H4 (cell line): ENCODE measurements at regions not wholly inside any gene's neighbourhood (a gene's known extent, or its start where the extent isn't known, plus 50 kb on each side); places are given as distances from the start of the nearest gene placed in this dataset.

Source experiments
- DNase-seq: peaks from one replicate; pipeline ENCODE4 v3.0.0-alpha.2; 2015; ENCODE audit warnings: low spot score

- no peak for DNase-seq
Observed at GRCh38 chr3:82088749-82089148, 327.3 kb upstream of the GBE1 start.

DNA sequence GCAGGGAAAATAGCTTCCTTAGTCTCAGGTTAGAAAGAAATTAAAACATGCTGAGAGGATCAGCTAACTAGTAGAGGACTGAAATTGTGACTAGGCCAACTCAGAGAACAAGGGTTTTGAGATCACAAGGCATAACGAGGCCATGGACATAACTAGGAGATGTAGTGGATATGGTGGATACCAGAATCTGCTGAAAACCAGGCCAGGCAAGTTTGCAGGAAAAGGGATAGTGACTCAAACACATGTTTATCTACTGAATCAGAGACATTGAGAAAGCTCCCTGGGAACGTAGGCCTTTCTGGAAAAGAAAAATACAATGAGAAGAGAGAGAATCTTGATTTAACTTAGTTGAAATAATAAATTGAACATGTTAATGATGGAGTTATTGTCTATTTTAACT is 326.5 kb upstream of the GBE1 start:
- DNase-seq, result no peak

DNA sequence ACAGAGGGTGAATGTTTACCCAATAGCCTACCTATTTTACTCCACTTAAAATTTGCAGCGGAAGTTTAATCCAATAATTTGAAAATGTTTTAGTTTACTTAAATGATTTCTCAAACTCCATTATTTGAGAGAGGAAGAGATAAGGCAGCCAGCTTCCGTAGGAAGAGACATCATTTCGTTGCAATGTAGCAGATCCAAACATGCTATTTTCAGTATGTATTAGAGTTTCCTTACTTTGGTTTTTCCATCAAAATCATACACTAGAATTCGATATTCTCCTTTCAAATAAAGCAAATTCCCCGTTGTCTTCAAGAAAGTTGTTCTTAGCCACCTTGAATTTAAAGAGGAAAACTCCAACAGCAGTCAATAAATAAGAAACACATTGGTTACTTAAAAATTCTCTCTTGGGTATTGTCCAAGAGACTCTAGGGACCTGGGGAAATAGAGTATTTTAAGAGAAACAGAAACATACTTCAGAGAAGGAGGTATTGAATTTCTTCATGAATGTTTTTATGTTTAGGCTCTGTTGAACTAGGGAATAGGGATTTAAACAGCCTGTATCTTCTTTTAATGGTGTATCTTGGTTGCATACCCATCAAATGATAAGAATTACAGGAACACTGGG is 324.5 kb upstream of the GBE1 start:
- no peak for DNase-seq

GRCh38 chr3:82085356-82085755 is 323.9 kb upstream of the GBE1 start:
- no peak for DNase-seq

- DNase-seq, result no peak
Observed at GRCh38 chr3:82084824-82085223, 323.4 kb upstream of the GBE1 start.

DNA sequence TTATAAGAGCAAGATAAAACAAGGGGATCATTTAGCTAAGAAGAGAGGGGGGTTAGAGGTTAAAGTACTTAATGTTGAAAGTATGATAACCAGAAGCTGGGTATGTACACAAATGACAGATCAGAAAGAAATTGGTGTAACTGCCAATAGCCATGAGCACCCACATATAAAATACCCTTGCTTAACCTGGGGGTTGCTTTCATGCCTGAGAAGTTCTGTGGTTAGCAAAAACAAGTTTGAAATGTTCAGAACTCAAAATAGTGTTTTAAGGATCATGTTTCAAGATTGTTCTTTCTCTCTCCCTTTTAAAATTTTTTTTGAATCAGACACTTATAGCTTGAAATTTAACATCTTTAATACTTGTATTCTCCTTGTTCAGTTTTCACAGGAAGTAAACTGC is 321.4 kb upstream of the GBE1 start:
- no peak for DNase-seq

GRCh38 chr3:82081351-82081750 is 319.9 kb upstream of the GBE1 start:
- DNase-seq, result no peak

DNA sequence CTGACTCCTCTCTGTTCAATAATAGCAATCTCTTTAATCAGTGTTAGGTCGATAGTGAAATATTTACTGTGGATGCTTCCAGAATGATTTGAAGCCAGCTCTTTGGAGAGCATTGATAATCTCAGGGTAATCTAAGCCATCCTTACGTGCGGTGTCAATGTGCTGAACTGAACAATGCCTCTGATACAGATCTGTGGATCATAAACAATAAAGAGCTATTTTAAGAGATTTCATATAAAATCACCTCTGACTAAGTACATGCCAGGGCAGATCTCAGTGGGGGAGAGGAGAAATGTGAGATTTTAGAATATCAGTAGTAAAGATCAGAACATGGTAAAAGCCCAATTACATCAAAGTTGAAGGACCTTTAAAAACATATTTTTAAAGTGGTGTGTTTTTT is 319.3 kb upstream of the GBE1 start:
- DNase-seq, result no peak

- no peak for DNase-seq
Observed at GRCh38 chr3:82080261-82080660, 318.8 kb upstream of the GBE1 start.

- no peak for DNase-seq
Observed at GRCh38 chr3:82079335-82079890, 318.0 kb upstream of the GBE1 start.

GRCh38 chr3:82078246-82078645 is 316.8 kb upstream of the GBE1 start:
- no peak for DNase-seq

DNA sequence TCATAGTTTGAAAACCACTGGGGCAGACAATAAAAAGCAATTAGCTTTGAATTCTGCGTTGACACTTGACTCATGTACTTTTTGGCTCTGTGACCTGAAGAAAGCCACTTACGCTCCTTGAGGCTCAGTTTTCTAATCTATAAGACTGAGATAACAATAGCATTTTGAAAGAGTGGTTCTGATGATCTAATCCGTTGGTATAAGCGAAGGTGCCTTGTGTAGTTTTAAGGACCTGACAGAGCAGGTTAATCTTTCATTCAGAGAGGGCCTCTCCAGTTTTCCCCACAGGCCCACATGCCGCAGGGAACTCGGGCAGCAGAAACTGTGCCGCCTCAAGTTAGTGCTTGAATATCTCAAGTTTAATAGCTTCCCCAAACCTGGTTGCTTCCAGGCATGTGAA is 306.0 kb upstream of the GBE1 start:
- no peak for DNase-seq

- DNase-seq, result no peak
Observed at GRCh38 chr3:82058809-82059208, 297.4 kb upstream of the GBE1 start.

- DNase-seq, result no peak
Observed at GRCh38 chr3:82055792-82056191, 294.3 kb upstream of the GBE1 start.

DNA sequence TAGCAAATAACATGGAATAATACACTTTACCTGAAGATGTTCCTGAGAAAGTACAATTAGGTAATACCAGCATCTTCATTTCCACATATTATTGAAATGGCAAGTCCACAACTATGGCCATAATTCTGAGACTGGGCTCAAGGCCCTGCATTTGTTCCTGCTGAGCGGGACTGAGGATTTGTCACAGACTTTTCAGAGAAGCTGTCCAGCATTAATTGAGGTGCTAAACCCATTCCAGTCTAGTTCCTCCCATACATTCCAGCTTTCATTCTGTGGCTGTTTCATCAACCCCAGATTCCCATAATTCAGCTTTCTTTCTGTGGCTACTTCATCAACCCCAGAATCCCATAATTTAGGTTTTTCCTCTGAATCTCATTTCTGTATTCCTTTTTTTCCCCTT is 293.4 kb upstream of the GBE1 start:
- no peak for DNase-seq

DNA sequence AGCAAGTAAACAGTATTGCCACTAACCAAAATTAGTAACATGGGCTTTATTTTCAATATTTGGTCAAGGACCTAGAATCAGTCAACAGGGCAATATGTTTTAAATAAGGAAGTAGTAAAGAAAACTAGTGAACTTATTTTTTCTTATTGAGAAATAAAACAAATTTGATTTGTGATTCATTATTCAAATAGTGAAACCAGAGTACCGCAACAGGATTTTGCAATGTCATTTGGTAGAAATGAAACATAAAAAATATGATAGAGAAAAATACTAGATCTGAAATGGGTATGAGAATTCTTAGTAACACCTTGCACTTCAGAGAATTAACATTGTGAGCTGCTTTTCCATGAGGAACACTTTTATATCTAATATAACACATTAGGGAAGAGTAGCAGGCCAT is 291.8 kb upstream of the GBE1 start:
- DNase-seq, result no peak

DNA sequence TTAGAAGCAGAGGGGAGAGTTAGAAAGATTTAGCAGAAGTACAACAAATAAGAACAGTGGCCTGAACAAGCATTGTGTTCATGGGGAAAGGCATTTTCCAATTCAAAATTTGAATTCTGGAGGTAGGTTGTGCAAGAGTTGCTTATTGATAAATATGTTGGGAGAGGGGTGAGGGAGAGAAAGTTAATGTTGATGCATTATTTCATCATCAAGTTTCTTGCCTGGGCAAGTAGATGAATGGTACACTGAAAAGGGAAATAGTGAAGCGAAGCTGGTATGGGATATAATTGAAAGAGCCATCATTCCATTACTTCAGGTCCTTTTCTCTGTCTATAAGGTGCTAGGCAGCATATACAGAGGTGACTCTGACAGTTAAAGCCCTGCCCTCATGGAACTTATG is 288.9 kb upstream of the GBE1 start:
- no peak for DNase-seq

DNA sequence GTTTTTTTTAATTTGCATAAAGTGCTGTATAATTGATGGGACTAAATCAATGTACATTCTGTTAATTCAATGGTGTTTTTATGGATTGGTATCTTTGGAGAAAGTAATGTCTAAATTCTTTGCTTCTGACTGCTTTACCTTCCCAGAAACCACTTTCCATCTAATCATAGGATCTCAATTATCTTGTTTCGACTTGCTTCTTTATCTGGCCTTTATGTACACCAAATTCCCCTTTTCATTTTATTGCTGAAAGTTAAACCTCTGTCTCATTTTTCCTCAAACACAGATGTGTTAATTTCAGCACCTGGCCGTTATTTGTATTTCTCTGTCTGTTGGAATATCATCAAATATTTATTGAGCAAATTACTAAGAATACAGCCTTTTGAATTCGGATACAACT is 287.3 kb upstream of the GBE1 start:
- DNase-seq, result no peak

- no peak for DNase-seq
Observed at GRCh38 chr3:82044930-82045705, 283.7 kb upstream of the GBE1 start.

DNA sequence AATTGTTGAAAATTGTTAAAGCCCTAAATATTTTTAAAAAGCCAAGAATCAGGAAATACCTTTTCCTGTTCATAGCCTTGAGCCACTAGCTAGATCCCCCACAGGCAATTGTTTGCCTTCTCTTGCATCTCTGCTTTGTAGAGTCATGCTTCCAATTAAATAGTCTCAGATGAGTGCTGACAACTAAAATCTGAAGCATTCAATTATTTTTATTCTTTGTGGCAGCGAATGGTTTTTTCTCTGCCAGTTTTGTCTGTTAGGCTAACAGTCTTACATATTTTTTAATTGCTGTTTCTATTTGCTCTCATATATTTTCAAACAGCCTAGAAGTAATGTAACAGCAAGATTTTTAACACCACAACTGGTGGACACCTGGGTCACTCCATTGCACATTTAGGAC is 277.1 kb upstream of the GBE1 start:
- DNase-seq, result no peak

DNA sequence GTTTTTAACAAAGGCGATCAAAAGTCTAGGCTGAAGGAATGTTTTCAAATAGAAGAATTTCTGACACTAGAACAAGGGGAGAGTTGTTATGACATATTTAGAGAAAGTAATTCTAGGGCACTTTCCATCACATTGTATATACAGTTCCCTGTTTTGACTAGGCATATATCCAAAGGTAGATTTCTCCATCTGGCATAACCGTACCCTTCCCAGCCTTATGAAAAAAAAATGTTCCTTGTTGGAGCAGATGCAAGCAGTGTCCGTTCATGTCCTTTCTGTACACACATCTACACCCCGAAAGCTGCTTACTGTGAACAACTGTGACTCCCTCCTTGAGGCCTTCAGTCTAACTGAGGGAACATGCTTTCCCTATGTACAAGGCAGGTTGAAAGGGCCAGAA is 271.7 kb upstream of the GBE1 start:
- no peak for DNase-seq

DNA sequence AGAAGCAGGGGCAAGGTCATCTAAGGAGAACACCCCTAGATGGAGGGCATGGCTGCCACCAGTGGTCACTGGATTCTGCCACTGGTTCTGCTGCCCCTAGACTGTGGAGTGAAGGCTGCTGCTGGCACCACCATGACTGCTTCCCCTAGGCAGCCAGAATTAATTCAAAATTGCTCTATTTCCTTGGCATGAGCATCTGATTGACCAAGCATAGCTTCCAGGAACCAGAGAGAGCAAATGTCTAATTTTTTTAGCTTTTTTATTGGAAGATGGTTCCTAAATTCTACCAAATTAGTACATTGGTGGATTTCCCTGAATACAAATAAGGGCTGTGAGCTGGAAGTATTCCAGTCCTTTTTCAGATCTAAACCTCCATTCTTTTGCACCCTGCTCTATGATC is 270.2 kb upstream of the GBE1 start:
- DNase-seq, result no peak

DNA sequence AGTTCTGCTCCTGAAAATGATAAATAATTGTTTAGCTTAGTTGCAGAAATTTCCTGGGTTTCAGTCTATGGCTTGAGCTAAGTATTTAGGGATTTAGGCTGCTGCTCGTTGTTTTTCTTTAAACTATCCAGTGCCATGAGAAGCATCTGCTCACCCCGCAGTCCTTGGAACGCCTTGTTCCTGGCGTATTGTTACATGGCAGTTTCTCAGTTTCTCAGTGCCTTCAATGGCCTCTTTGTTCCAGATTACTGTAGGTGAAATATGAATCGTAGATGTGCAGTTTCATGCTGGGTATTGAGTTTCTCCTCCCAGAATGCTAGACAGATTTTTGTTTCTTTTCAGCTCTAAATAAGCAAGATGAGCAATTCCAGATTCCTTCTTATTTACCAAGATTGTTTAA is 269.5 kb upstream of the GBE1 start:
- DNase-seq, result no peak

GRCh38 chr3:82022836-82023235 is 261.4 kb upstream of the GBE1 start:
- DNase-seq, result no peak
